Liver (tissue), 8 donors: ENCODE measurements at regions not wholly inside any gene's neighbourhood (a gene's known extent, or its start where the extent isn't known, plus 50 kb on each side); places are given as distances from the start of the nearest gene placed in this dataset.

Experiments
- DNase-seq: peaks from one replicate; pipeline ENCODE4 v3.0.0-alpha.2; 2017; ENCODE audit warnings: low spot score
- H3K27ac ChIP-seq, 2 donors: one replicate each; pipeline ENCODE4 v1.7.0; 2013; ENCODE audit warnings: inconsistent platforms in 2 of 2, low read length in 2 of 2, control low read depth in 1 of 2, low read depth in 1 of 2, mild to moderate bottlenecking in 1 of 2
- H3K27me3 ChIP-seq, 4 donors: one replicate each; pipeline versions ENCODE4 v1.6.1 to v1.7.0; 2013; ENCODE audit warnings: low read length in 3 of 4, inconsistent platforms in 1 of 4, mild to moderate bottlenecking in 1 of 4, moderate library complexity in 1 of 4; ENCODE audit not compliant: control insufficient read depth in 4 of 4, insufficient read depth in 4 of 4
- H3K36me3 ChIP-seq, 4 donors: one replicate each; pipeline versions ENCODE4 v1.6.1 to v1.7.0; 2013; ENCODE audit warnings: low read length in 3 of 4, mild to moderate bottlenecking in 3 of 4, low read depth in 1 of 4, moderate library complexity in 1 of 4; ENCODE audit not compliant: control insufficient read depth in 4 of 4, insufficient read depth in 3 of 4
- H3K4me1 ChIP-seq, 4 donors: one replicate each; pipeline versions ENCODE4 v1.6.1 to v1.7.0; 2013; ENCODE audit warnings: low read length in 3 of 4, mild to moderate bottlenecking in 3 of 4, moderate library complexity in 1 of 4; ENCODE audit not compliant: control insufficient read depth in 4 of 4, insufficient read depth in 4 of 4
- H3K4me3 ChIP-seq, 3 donors: one replicate each; pipeline versions ENCODE4 v1.6.1 to v1.7.0; 2013; ENCODE audit warnings: low read length in 3 of 3, control low read depth in 1 of 3, low read depth in 1 of 3, mild to moderate bottlenecking in 1 of 3
- H3K9ac ChIP-seq, 2 donors: one replicate each; pipeline ENCODE4 v1.7.0; 2013; ENCODE audit warnings: low read length in 2 of 2, mild to moderate bottlenecking in 2 of 2, moderate library complexity in 2 of 2, control low read depth in 1 of 2, low read depth in 1 of 2
- H3K9me3 ChIP-seq, 4 donors: one replicate each; pipeline versions ENCODE4 v1.6.1 to v1.7.0; 2013; ENCODE audit warnings: low read length in 3 of 4; ENCODE audit not compliant: control insufficient read depth in 4 of 4
- CTCF ChIP-seq: fragments of 150-350 bp; IDR thresholded peaks from 2 replicates; pipeline ENCODE4 v1.5.1; 2017; ENCODE audit warnings: improper control_type of control experiment, low read depth, low read length; ENCODE audit not compliant: missing input control
- FOXA1 ChIP-seq: IDR thresholded peaks from 2 replicates; pipeline ENCODE4 v1.6.1; 2016; ENCODE audit warnings: antibody characterized with exemption
- HNF4A ChIP-seq, 2 donors: conservative IDR thresholded peaks; 2 replicates each; pipeline ENCODE4 v1.6.1; 2016; ENCODE audit warnings: antibody characterized with exemption in 2 of 2, mild to moderate bottlenecking in 2 of 2
- JUND ChIP-seq, 2 donors: IDR thresholded peaks; 2 replicates each; pipeline ENCODE4 v1.6.1; 2016; ENCODE audit warnings: antibody characterized with exemption in 2 of 2
- NR2F2 ChIP-seq: IDR thresholded peaks from 2 replicates; pipeline ENCODE4 v1.6.1; 2016; ENCODE audit warnings: antibody characterized with exemption
- RXRA ChIP-seq, 2 donors: IDR thresholded peaks; 2 replicates each; pipeline ENCODE4 v1.6.1; 2017 to 2018; ENCODE audit warnings: antibody characterized with exemption in 2 of 2, mild to moderate bottlenecking in 1 of 2
- SP1 ChIP-seq: IDR thresholded peaks from 2 replicates; pipeline ENCODE4 v1.6.1; 2018; ENCODE audit warnings: antibody characterized with exemption, mild to moderate bottlenecking
- YY1 ChIP-seq: IDR thresholded peaks from 2 replicates; pipeline ENCODE4 v1.6.1; 2016; ENCODE audit warnings: antibody characterized with exemption, mild to moderate bottlenecking
- ZBTB33 ChIP-seq: IDR thresholded peaks from 2 replicates; pipeline ENCODE4 v1.6.1; 2016; ENCODE audit warnings: antibody characterized with exemption
- WGBS: extraction: QIAGEN DNeasy Blood & Tissue Kit; methylation state at CpG from one replicate; pipeline ENCODE4 v1.1.7; 2013; 5-methylcytosine and 5-hydroxymethylcytosine counted together
- TF ChIP-seq, protein P1 (sequence below): IDR thresholded peaks from 2 replicates; pipeline ENCODE4 v1.6.1; 2016; ENCODE audit warnings: antibody characterized with exemption, mild to moderate bottlenecking
- TF ChIP-seq, protein P2 (sequence below): IDR thresholded peaks from 2 replicates; pipeline ENCODE4 v1.6.1; 2016; ENCODE audit warnings: antibody characterized with exemption
- donor health status: healthy.
- donor health status: healthy.
- donor health status: healthy.
- donor health status: healthy.
- donor health status: healthy.

GRCh38 chr1:23627069-23627735 is 64.4 kb upstream of the RPL11 start:
- H3K4me1 ChIP-seq: no peaks in the 10 kb centered on the region
- H3K4me3 ChIP-seq: no peak overlapping the region
- no peak overlapping the region for H3K9ac ChIP-seq
- no peaks in the 10 kb centered on the region for H3K27me3 ChIP-seq
- no peak for DNase-seq
- H3K9me3 ChIP-seq: no peaks in the 10 kb centered on the region
- WGBS: 61% methylated on average over 11 of the region's 11 CpGs
- H3K27ac ChIP-seq: no peak overlapping the region
- no peaks in the 10 kb centered on the region for H3K36me3 ChIP-seq
- TF ChIP-seq SP1 (no peak), CTCF (no peak), RXRA (IDR thresholded peaks at IDR 0.05) (no peak), JUND (IDR thresholded peaks at IDR 0.05) (no peak), HNF4A (conservative IDR thresholded peaks at IDR 0.05) (no peak), FOXA1 (no peak)
- TF ChIP-seq, protein P1, sequence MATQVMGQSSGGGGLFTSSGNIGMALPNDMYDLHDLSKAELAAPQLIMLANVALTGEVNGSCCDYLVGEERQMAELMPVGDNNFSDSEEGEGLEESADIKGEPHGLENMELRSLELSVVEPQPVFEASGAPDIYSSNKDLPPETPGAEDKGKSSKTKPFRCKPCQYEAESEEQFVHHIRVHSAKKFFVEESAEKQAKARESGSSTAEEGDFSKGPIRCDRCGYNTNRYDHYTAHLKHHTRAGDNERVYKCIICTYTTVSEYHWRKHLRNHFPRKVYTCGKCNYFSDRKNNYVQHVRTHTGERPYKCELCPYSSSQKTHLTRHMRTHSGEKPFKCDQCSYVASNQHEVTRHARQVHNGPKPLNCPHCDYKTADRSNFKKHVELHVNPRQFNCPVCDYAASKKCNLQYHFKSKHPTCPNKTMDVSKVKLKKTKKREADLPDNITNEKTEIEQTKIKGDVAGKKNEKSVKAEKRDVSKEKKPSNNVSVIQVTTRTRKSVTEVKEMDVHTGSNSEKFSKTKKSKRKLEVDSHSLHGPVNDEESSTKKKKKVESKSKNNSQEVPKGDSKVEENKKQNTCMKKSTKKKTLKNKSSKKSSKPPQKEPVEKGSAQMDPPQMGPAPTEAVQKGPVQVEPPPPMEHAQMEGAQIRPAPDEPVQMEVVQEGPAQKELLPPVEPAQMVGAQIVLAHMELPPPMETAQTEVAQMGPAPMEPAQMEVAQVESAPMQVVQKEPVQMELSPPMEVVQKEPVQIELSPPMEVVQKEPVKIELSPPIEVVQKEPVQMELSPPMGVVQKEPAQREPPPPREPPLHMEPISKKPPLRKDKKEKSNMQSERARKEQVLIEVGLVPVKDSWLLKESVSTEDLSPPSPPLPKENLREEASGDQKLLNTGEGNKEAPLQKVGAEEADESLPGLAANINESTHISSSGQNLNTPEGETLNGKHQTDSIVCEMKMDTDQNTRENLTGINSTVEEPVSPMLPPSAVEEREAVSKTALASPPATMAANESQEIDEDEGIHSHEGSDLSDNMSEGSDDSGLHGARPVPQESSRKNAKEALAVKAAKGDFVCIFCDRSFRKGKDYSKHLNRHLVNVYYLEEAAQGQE: no peak
- TF ChIP-seq, protein P2, sequence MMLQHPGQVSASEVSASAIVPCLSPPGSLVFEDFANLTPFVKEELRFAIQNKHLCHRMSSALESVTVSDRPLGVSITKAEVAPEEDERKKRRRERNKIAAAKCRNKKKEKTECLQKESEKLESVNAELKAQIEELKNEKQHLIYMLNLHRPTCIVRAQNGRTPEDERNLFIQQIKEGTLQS: no peak

GRCh38 chr1:23625929-23626535 is 65.6 kb upstream of the RPL11 start:
- 90% methylated on average over 1 of the region's 1 CpG for WGBS
- TF ChIP-seq YY1: no peak
- TF ChIP-seq NR2F2: no peak
- no peak for TF ChIP-seq ZBTB33
- H3K9me3 ChIP-seq: no peaks in the 10 kb centered on the region
- H3K36me3 ChIP-seq: no peaks in the 10 kb centered on the region
- no peaks in the 10 kb centered on the region for H3K27me3 ChIP-seq
- DNase-seq: no peak
- H3K4me1 ChIP-seq: no peaks in the 10 kb centered on the region
- no peak overlapping the region for H3K27ac ChIP-seq
- no peak overlapping the region for H3K9ac ChIP-seq
- H3K4me3 ChIP-seq: no peak overlapping the region
